CD14-positive monocyte (primary cell): ENCODE measurements at regions not wholly inside any gene's neighbourhood (a gene's known extent, or its start where the extent isn't known, plus 50 kb on each side); places are given as distances from the start of the nearest gene placed in this dataset.

Experiments
- DNase-seq, 3 donors: peaks; one replicate each; pipeline ENCODE4 v3.0.0-alpha.2; 2011 to 2022
- H2AFZ ChIP-seq: 2 replicates; pipeline ENCODE4 v1.6.0; 2012; ENCODE audit warnings: mild to moderate bottlenecking, low read depth, low read length, inconsistent platforms; ENCODE audit not compliant: insufficient read depth, poor library complexity, severe bottlenecking
- H3K27ac ChIP-seq, 2 donors: 1 replicate in 1 of 2; 2 replicates in 1 of 2; pipeline ENCODE4 v1.5.1; 2012 to 2013; ENCODE audit warnings: low read length in 2 of 2, control low read depth in 1 of 2, inconsistent platforms in 1 of 2, low read depth in 1 of 2, mild to moderate bottlenecking in 1 of 2
- H3K27me3 ChIP-seq, 2 donors: one replicate each; pipeline versions ENCODE4 v1.6.0 to v1.6.1; 2011 to 2013; ENCODE audit warnings: low read length in 2 of 2; ENCODE audit not compliant: control insufficient read depth in 2 of 2, insufficient read depth in 2 of 2
- H3K36me3 ChIP-seq, 2 donors: replicated peaks in 1 of 2; 1 replicate in 1 of 2; 2 replicates in 1 of 2; pipeline versions ENCODE4 v1.5.1 to v1.6.1; 2012 to 2013; ENCODE audit warnings: low read length in 2 of 2, control low read depth in 1 of 2, inconsistent platforms in 1 of 2, mild to moderate bottlenecking in 1 of 2; ENCODE audit not compliant: insufficient read depth in 2 of 2, control insufficient read depth in 1 of 2
- H3K4me1 ChIP-seq, 2 donors: 1 replicate in 1 of 2; 2 replicates in 1 of 2; pipeline versions ENCODE4 v1.5.1 to v1.6.1; 2012 to 2013; ENCODE audit warnings: low read length in 2 of 2, control low read depth in 1 of 2, inconsistent platforms in 1 of 2, mild to moderate bottlenecking in 1 of 2, moderate library complexity in 1 of 2; ENCODE audit not compliant: insufficient read depth in 2 of 2, control insufficient read depth in 1 of 2
- H3K4me2 ChIP-seq: replicated peaks from 2 replicates; pipeline ENCODE3; 2012; ENCODE audit warnings: low read length, moderate library complexity, mild to moderate bottlenecking; ENCODE audit not compliant: poor library complexity, severe bottlenecking; ENCODE audit errors: extremely low read depth
- H3K4me3 ChIP-seq, 3 experiments: fragments of 200-600 bp in 1 of 3; sonication (generic) in 1 of 3; replicated peaks in 1 of 3; 1 replicate in 2 of 3; 2 replicates in 1 of 3; pipeline ENCODE4 v1.5.1; 2011 to 2013; ENCODE audit warnings: low read length in 3 of 3, mild to moderate bottlenecking in 3 of 3, control low read depth in 2 of 3, low read depth in 2 of 3, inconsistent platforms in 1 of 3, moderate library complexity in 1 of 3
- H3K79me2 ChIP-seq: 2 replicates; pipeline ENCODE4 v1.6.0; 2012; ENCODE audit warnings: mild to moderate bottlenecking, control low read depth, inconsistent platforms, low read length, moderate library complexity; ENCODE audit not compliant: insufficient read depth
- H3K9ac ChIP-seq: 2 replicates; pipeline ENCODE4 v1.6.0; 2017; ENCODE audit warnings: low read length, mild to moderate bottlenecking; ENCODE audit not compliant: insufficient read depth, poor library complexity, severe bottlenecking
- H3K9me3 ChIP-seq, 2 donors: replicated peaks in 1 of 2; 1 replicate in 1 of 2; 2 replicates in 1 of 2; pipeline versions ENCODE4 v1.5.1 to v1.6.1; 2012 to 2013; ENCODE audit warnings: low read length in 2 of 2, control low read depth in 1 of 2; ENCODE audit not compliant: control insufficient read depth in 1 of 2, insufficient read depth in 1 of 2
- H4K20me1 ChIP-seq: 2 replicates; pipeline ENCODE4 v1.6.0; 2012; ENCODE audit warnings: mild to moderate bottlenecking, low read length, control low read depth, moderate library complexity; ENCODE audit not compliant: insufficient read depth
- H3K27ac Mint-ChIP-seq, 7 donors: one replicate each; pipeline ENCODE4 v1.8.0; 2020; ENCODE audit warnings: mild to moderate bottlenecking in 7 of 7, mixed read lengths in 7 of 7, moderate library complexity in 6 of 7, inconsistent platforms in 2 of 7
- H3K27me3 Mint-ChIP-seq, 3 donors: one replicate each; pipeline ENCODE4 v1.8.0; 2021 to 2022; ENCODE audit warnings: low read depth in 3 of 3, mild to moderate bottlenecking in 3 of 3, mixed read lengths in 3 of 3, moderate library complexity in 3 of 3, inconsistent platforms in 1 of 3
- H3K36me3 Mint-ChIP-seq, 2 donors: one replicate each; pipeline ENCODE4 v1.8.0; 2020; ENCODE audit warnings: mixed read lengths in 2 of 2, inconsistent platforms in 1 of 2, mild to moderate bottlenecking in 1 of 2
- H3K4me1 Mint-ChIP-seq: one replicate; pipeline ENCODE4 v1.8.0; 2020; ENCODE audit warnings: mild to moderate bottlenecking, mixed read lengths
- H3K4me3 Mint-ChIP-seq, 2 donors: one replicate each; pipeline ENCODE4 v1.8.0; 2020; ENCODE audit warnings: mild to moderate bottlenecking in 2 of 2, mixed read lengths in 2 of 2, moderate library complexity in 1 of 2
- H3K9me3 Mint-ChIP-seq, 7 donors: one replicate each; pipeline ENCODE4 v1.8.0; 2020 to 2022; ENCODE audit warnings: mixed read lengths in 7 of 7, mild to moderate bottlenecking in 6 of 7, moderate library complexity in 6 of 7, inconsistent platforms in 2 of 7
- CTCF ChIP-seq: fragments of 200-600 bp; IDR thresholded peaks from one replicate; pipeline ENCODE4 v1.8.0; 2022; ENCODE audit warnings: antibody characterized with exemption, mild to moderate bottlenecking
- WGBS: methylation state at CpG from one replicate; pipeline ENCODE4 v1.1.5; 2013; ENCODE audit warnings: missing lambda C conversion rate; ENCODE audit not compliant: insufficient coverage; 5-methylcytosine and 5-hydroxymethylcytosine counted together
- intact Hi-C, 2 donors: fragments of 100-400 bp; cut with micrococcal nuclease; formaldehyde crosslinking; loops; one replicate each; pipeline versions ENCODE4 v1.15.0 to v1.15.1; 2023

GRCh38 chr2:181806039-181806392 lies 85.5 kb upstream of the ITPRID2 start:
- H4K20me1 ChIP-seq, result no peaks in the 10 kb centered on the region
- peak overlapping the region; percentile 58 for H3K4me2 ChIP-seq
- no peaks in the 10 kb centered on the region for H3K79me2 ChIP-seq
- DNase-seq, result no peak
- peak overlapping the region; percentile 34 to 71 for H3K4me3 Mint-ChIP-seq
- H3K27me3 Mint-ChIP-seq, result no peaks in the 10 kb centered on the region
- peak overlapping the region; percentile 63 for H2AFZ ChIP-seq
- H3K4me1 ChIP-seq, result peaks cover 20 to 34% of the 10 kb centered on the region in 2 donors
- peaks cover 0 to 6% (median 0%) of the 10 kb centered on the region in 7 donors for H3K9me3 Mint-ChIP-seq
- no peaks in the 10 kb centered on the region for H3K27me3 ChIP-seq
- H3K9ac ChIP-seq, result no peak overlapping the region
- no peak for TF ChIP-seq CTCF
- peak overlapping the region in 6 of 7 donors; percentile 67 to 90 (median 87) for H3K27ac Mint-ChIP-seq
- intact Hi-C loops, result no loop called here
- H3K27ac ChIP-seq, result peak overlapping the region in 1 of 2 donors; percentile 81
- WGBS, result no CpG with 5 or more reads among the region's 1 CpG
- H3K4me3 ChIP-seq, result peak overlapping the region in 1 of 3 experiments; percentile 51
- peaks cover 30% of the 10 kb centered on the region for H3K4me1 Mint-ChIP-seq
- no peaks in the 10 kb centered on the region for H3K9me3 ChIP-seq
- no peaks in the 10 kb centered on the region for H3K36me3 ChIP-seq
- H3K36me3 Mint-ChIP-seq, result no peaks in the 10 kb centered on the region

GRCh38 chr2:181807526-181807925 lies 84.0 kb upstream of the ITPRID2 start:
- no peak for TF ChIP-seq CTCF

More at GRCh38 chr2:181807526-181807925, 84.0 kb upstream of the ITPRID2 start:
- Histone ChIP-seq H3K36me3 (no peaks in the 10 kb centered on the region), H3K4me2 (no peak overlapping the region), H3K9me3 (no peaks in the 10 kb centered on the region), H3K9ac (no peak overlapping the region), H2AFZ (peak overlapping the region; percentile 16), H3K4me1 (peaks cover 25 to 38% of the 10 kb centered on the region in 2 donors), H3K79me2 (no peaks in the 10 kb centered on the region), H3K27me3 (no peaks in the 10 kb centered on the region), H3K27ac (no peak overlapping the region), H3K4me3 (no peak overlapping the region), H4K20me1 (no peaks in the 10 kb centered on the region)
- peaks cover 40% of the 10 kb centered on the region for H3K4me1 Mint-ChIP-seq
- no peak for DNase-seq
- 100% methylated on average over 1 of the region's 2 CpGs for WGBS
- no peak overlapping the region for H3K27ac Mint-ChIP-seq
- no peak overlapping the region for H3K4me3 Mint-ChIP-seq
- intact Hi-C loops, result no loop called here
- H3K9me3 Mint-ChIP-seq, result peaks cover 0 to 2% (median 0%) of the 10 kb centered on the region in 7 donors
- no peaks in the 10 kb centered on the region for H3K27me3 Mint-ChIP-seq
- H3K36me3 Mint-ChIP-seq, result no peaks in the 10 kb centered on the region
